ENCODE measurements at regions not wholly inside any gene's neighbourhood (a gene's known extent, or its start where the extent isn't known, plus 50 kb on each side); places are given as distances from the start of the nearest gene placed in this dataset.

GRCh38 chr4:101439926-101440325 is 92.6 kb upstream of the PPP3CA start:
- TF ChIP-seq CTCF (IDR thresholded peaks at IDR 0.05): no peak

- TF ChIP-seq CTCF (IDR thresholded peaks at IDR 0.05): no peak
These were observed 74.1 kb upstream of the PPP3CA start for GRCh38 chr4:101421386-101421785.

- no peak for TF ChIP-seq CTCF (IDR thresholded peaks at IDR 0.05)
These were observed 73.3 kb upstream of the PPP3CA start for GRCh38 chr4:101420661-101421060.

- TF ChIP-seq CTCF (IDR thresholded peaks at IDR 0.05): no peak
These were observed 72.2 kb upstream of the PPP3CA start for GRCh38 chr4:101419336-101420135.

- no peak for TF ChIP-seq CTCF (IDR thresholded peaks at IDR 0.05)
These were observed 71.1 kb upstream of the PPP3CA start for GRCh38 chr4:101418466-101418865.

- no peak for TF ChIP-seq CTCF (IDR thresholded peaks at IDR 0.05)
These were observed 70.7 kb upstream of the PPP3CA start for GRCh38 chr4:101418055-101418454.

GRCh38 chr4:101417046-101417445 is 69.7 kb upstream of the PPP3CA start:
- TF ChIP-seq CTCF (IDR thresholded peaks at IDR 0.05): no peak

- TF ChIP-seq CTCF (IDR thresholded peaks at IDR 0.05): no peak
These were observed 68.6 kb upstream of the PPP3CA start for GRCh38 chr4:101415962-101416361.

Data from LNCAP (cell line).